Effector CD4-positive, alpha-beta T cell (primary cell): ENCODE measurements at regions not wholly inside any gene's neighbourhood (a gene's known extent, or its start where the extent isn't known, plus 50 kb on each side); places are given as distances from the start of the nearest gene placed in this dataset.

ENCODE experiments used
- DNase-seq: peaks from one replicate; pipeline ENCODE4 v3.0.0-alpha.2; 2020

DNA sequence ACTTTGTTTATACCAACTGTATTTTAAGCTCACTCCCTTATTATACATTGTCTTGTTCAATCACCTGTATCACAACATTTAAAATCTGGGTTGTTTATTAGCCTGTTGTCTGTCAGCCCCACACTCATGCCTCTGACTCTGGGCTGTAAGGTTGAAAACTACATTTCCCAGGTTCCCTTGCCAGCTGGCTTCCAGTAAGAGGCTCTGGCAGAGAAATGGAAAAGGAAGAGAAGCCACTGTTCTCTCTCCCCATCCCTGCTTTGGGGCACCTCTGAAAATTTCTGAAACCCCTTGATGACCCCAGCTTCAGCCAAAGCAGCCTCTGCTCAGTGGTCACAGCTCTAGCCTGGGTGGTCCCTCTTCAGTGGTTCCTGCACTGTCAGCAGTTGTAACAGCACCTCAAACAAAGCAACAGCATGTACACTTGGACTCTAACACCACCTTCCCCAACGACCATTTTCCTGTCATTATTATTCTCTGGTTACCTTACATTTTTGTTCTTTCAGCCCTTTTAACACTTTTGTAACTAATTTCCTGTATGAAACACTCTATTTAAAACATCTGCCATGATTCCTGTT lies 108.9 kb upstream of the LGALSL start:
- no peak for DNase-seq

DNA sequence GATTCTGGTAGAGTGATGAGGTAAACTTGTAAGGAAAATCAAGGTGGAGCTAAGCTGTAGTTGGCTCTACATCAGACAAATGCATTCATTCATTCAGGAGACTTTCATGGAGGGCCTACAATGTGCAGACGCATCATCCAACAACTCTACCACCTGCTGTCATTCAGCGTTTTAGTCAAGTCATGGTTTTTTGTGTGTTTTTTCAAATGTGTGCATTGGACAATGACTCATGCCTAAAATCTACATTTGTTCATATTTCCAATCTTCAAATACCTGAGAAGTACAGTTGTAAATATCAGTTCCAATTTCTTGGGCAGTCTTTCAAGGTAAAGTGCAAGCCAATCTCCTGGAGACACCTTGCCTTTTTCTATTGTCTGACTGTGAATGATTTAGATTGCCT lies 108.0 kb upstream of the LGALSL start:
- no peak for DNase-seq

DNA sequence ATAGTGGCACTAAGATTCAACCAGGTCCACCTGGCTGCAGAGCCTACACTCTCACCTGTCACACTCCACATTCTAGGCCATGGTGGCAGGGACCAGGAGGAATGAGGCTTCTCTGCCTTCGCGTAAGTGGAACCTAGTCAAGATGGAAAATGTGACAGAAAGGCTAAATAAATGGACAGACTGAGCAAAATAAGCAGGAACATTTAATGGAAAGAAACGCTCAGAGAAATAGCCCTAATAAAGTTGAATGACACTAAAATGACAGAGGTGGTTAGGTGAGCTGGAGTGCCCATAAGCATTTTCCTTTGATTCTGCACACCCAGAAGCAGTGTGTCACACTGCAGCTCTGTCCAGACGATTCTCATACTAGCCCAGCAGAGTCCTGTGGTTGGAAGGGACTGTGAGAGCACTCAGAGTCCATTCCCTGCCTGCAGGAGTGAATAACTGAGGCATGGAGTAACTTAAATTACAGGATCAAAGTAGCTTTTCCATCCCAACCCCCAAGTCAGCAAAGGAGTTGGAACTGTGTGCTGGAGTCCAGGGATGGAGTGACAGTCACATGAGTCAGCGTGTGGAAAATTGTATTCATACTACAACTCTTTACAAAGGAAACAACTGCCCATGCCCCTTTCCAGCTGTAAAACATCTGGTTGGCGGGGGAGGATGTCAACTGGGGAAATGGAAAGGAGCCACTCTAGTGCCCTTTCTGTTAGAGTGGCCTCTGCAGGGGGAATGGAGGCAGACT lies 105.4 kb upstream of the LGALSL start:
- DNase-seq = no peak

DNA sequence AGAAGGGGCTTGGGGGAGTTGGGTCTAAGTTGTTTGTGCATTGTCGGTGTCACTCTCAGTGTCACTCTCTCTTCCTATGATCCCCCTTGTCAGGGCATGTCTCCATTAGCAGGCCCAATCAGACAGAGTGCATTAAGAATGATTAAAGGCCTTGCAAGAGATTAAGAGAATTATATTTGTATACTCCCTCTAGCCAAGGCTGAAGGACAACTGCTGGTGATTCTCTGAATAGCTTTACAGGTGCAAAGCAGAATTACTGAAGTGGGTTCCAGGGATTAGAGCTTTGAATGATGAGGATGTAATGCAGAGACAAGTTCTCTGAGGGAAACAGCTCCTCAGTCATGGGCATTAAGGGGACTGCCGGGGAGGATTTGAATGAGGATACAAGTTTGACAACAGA lies 104.8 kb upstream of the LGALSL start:
- no peak for DNase-seq

DNA sequence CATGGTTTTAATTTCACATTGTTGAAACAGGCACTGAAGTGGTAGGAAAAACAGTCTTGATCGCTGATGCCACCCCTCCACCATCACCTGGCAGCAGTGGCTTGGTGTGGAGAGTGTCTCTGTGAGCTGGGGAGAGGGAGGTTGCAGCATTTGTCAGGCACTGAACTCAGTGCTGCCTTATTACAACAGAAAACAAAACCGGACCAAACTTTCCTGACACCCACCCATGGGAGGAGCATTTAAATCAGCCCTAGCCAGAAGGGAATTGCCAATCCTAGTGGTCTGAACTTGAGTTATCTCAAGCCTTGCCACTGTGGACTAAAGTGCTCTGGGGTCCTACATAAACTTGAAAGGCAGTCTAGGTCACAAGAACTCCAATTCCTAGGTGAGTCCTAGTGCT lies 103.0 kb upstream of the LGALSL start:
- no peak for DNase-seq

DNA sequence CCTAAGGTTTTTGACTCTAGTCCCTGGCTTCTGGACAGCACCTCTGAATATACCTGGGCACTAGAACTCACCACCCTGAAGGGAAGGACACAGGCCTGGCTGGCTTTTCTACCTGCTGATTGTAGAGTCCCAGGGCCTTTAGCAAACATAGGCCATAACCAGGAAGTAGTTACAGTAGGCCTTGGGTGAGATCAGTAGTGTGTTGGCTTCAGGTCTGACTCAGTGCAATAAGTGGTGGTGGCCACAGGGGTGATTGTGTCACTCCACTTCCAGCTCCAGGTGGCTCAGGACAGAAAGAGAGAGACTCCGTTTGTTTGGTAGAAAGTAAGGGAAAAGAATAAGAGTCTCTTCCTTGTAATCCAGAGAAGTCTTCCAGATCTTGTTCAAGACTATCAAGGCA lies 101.7 kb upstream of the LGALSL start:
- DNase-seq = no peak

DNA sequence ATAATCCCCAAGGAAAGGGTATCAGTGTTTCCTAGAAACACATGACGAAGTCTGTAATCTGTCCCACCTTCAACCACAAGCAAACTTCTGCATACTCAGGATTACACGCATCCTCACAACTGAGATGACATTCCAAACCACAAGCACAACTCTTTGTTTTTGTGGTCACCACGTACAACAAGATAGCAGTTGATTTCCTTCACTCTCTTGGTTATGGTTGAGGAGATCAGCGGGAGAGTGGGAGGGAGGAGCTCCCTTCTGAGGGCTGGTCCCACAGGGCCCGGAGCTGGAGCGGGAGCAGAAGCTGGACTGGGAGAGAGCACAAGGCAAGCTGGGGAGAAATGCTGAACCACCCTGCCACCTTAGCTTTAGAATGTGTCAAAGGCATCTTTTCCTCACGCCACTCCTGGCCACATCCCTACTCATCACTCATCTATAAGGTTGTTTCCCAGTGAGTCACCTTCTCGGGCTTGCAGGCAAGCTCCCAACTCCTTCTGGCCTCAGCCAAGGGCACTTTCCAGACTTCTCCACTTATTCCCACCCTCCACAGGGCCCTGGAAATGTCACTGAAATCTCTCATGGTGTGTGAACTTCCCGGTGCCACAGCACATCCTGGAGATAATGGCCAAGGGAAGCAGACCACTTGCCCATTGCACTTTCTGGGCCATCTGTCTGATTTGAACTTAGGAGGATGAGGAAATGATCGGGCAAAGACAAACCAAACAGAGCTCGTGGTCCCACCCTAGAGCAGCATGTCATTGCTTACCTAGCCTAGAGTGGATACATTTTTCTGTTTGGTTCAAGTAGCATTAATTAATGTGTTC lies 98.9 kb upstream of the LGALSL start:
- no peak for DNase-seq

DNA sequence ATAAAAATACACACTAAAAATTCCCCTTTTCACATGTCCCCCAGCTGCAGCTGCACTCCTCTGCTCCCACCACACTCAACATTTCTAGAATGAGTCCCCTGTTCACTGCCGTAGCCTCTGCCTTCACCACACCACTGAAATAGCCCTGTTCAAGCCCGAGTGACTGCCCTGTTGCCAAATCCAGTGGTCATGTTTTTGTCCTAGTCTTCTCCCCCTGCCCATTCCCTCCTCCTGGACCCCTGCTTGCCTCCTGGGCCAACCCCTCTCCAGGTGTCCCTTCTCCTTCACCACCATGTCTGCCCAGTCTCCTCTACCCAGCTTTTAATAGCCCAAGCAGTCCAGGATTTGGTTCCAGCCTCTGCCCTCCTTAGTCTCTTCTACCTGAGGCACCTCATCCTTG lies 97.1 kb upstream of the LGALSL start:
- no peak for DNase-seq

DNA sequence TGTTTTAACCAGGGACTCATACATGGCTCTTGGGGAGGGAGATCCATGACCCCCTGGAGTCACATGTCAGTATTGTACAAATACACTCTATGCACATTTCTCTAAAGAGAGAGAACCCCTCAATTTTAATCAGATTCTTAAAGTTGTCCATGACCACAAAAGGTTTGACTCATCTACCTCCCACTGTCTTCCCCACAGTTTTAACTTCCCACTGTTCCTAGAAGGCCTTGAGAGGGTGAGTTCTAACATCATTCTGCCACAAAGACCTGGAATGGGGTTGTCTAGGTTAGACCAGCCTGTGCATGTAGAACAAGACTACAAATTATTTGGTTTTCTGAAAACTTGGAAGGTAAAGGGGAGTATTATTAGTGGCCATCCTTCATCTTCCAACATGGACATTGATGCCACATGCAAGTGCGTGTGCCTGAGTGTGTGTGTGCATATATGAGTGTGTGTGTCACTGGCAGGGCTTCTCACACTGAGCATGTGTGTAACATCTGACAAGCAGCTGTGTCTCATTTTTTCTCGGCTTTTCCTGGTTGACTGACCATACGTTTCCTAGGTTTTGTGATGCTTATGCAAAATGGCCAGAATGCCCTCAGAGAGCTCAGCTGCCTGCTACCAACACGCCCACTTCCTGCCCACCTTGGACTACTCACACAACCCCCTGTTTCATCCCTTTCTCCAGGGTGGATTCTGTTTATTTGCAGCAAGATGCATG lies 94.6 kb upstream of the LGALSL start:
- DNase-seq = no peak

DNA sequence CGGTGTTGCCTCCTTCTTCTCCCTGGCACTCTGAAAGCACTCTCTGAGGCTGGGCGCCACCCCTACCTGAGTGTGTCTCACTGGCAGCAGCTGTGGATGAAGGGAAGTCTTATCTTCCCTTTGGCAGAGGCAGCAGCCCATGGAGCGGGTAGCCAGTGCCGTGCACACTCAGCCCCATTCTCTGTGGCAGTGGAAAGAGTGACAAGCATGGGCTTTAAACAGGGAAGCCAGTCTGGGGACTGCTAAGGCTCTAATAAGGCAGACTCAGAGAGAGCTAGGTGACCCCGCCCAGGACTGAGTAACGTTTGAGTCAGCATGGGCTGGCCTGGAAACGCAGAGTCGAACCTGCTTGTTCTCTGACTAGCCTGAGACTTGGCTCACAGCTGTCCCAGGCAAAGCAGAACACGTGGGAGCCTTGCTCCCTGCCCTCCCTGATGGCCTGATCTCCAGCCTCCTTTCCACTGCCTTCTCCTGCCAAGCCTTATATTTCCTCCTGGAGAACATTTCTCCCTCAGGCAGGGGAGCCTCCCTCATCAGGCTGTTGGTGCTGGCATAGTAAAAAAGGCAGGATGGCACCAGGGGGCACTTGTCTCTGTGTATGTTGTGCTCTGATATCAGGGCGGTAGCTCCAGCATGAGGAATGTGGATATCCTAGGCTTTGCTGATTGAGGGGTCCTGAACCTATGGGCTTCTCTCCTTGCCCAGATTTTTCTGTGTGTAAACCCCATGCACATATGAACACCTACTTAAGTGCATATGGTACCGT lies 93.9 kb upstream of the LGALSL start:
- DNase-seq = no peak

DNA sequence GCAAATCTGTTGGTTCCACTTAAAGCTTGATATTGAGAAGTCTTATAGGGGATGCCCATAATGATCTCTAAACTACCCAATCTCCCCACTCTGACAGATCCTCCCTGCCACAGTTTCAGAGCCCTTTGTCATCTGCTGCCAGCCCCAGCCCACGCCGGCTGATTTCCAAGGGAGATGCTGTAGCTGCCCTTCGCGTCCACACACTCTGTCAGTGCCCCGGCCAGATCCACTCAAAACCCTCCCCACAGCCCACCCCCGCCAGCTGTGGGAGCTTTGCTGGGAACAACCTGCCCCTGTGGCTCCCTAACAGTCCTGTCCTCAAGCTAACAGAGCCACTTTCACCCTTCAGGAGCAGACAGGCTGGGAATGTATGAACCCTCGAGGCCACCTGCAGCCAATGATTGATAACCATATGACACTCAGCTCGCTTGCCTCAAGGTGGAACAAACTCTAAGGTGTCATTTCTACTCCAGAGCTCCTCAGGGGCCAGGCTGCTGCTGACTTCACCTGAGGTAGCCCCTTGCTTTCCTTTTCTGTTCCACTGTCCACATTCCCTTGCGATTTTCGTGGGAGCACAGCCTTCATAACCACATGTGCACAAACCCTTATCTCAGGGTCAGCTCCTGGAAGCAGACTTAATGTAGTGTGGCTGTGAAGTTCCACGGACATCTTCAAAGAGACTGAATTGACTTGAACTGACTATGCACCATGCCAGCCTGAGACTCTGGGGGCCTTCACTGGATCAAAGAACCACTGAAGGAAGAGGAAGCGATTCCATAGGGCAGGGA lies 92.6 kb upstream of the LGALSL start:
- DNase-seq = no peak

DNA sequence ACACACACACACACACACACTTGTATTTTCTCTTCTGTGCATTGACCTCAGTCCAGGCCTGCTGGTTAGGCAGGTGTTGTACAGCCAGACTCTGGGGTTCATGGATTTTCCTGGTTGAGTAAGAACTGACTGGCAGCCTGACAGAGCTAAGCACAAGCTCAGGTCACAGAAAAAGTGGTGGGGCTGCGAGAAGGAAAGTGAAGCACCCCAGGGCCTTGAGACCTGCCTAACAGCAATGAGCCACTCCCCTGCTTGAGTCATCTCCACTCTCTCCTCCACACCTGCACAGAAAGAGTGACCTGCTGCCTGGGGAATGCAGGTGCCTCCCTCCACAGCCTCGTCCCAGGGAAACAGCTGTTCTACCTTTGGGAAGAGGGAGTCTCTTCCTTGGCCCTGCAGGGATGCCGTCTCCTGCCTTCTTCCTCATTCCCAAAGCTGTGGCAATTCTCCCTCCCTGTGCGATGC lies 91.4 kb upstream of the LGALSL start:
- DNase-seq = no peak

DNA sequence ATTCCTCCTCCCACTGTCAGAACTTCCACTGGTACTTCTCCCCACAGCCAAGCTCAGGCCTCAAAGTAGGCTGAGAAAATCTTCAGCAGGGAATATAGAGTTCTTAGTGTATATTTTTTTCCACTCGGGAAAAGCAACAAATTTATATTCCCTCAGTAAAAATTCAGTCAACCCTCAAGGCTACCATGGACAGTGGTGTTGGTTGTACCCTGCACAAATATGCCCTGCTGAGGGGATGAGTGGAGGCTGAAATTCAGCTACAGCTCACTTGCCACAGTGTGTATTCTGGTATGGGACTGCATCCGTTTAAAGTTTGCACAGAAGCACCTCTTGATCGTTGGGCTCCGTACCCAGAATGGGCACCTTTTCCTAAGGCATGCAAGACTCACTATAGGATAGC lies 90.8 kb upstream of the LGALSL start:
- no peak for DNase-seq

DNA sequence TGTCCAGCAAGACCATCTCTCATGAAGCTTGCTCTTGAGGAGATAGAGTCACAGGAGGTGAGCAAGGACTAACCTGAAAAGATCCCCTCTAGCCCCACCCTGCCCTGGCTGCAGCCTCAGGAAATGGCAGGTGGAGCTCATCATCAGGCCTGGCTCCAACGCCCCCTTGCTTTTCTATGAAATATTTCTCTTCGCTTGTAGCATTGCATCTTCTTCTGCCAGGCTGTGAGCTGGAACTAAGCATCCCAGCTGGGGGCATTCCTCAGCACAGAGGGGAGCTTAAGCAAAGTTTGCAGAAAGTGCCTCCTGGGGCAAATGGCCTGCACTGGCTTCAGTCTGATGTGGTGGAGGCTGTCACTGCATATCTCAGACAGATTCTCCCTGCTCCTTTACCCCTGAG lies 90.1 kb upstream of the LGALSL start:
- DNase-seq = no peak

DNA sequence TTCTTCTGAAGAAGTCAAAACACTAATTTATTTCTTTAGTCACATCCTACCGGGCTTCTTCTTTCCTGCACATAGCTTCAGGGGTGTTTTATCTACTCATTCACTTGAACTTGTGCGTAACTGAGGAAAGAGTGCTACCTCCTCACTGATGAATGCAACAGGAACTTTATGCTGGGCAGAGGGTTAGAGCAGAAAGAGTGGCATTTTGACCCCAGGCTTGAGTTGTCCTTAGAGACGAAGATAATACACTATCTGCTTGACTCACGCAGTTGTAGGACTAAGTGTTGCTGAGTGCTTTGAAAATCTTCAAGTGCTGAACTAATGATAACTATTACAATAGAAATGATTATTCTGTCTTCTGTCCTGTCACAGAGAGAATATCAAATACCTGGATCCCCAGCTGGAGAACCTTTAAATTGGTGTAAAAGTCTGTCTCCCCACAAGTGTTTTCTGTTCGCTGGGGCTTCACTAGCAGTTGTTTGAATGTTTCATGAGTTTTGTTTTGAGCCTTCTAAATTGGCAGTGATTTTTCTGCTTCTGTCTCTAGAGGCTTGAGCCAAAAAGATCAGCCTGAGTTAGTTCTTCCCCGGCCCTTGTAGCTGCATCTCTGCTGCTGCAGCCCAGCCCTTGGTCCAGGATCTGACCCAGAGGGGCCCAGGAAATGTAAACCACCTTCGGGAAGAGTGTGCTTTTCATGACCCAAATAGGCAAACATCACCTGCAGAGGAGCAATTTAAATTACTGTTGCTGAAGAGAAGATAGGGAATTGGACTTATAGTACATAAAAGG lies 86.3 kb upstream of the LGALSL start:
- no peak for DNase-seq

DNA sequence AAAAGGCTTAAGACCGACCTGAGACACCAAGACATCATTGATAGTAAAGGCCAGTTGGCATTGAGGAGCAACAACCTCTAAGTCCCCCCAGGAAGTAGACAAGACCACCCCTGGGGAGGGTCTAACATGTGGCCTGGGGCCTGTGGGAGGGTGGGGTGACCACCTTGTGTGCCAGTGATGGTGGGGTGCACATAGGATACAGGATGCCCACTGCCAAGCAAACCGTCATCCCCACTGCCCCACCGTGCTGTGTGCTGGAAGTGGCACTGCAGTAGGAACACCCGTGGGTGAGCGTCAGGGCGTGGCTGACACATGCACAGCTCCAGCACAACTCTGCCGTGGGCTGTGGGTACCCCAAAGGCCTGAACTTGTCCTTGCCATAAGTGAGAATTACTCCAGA lies 84.3 kb upstream of the LGALSL start:
- DNase-seq = no peak

DNA sequence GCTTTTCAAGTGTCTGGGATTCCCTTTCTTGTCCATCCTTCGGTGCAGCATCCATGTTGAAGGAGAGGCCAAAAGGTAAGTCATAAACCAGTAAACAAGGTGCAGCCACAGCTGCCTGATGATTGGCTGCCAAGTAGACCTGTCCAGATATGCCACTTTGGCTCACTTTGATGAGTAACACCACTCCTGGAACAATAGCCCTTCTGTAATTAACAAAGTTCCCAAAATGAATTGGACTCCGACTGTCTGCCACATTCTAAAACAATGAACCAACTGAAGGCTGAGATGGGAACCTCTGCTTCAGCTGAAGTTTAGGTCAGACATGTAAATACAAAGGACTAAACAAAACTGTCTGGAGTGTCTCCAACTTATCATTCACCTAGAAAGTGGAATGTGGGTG lies 82.2 kb upstream of the LGALSL start:
- DNase-seq = no peak

DNA sequence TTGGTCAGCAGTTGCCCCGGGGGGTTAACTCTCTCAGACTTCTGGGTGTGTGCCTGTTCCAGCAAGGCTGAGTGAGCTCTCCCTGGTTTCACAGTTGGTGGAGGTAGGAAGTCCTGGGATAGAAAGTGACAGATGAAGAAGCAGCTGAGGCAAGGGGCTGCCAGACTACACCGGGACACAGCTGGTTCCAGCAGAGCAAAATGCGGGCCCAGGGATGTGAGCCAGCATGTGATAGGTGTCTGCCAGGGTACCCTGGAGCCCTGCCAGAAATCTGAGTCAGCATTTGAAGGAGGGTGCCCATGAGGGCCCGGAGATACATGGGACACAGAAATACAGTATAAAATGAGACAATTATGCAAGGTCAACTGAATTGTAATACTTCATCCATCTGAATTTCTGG lies 79.3 kb upstream of the LGALSL start:
- DNase-seq = no peak

DNA sequence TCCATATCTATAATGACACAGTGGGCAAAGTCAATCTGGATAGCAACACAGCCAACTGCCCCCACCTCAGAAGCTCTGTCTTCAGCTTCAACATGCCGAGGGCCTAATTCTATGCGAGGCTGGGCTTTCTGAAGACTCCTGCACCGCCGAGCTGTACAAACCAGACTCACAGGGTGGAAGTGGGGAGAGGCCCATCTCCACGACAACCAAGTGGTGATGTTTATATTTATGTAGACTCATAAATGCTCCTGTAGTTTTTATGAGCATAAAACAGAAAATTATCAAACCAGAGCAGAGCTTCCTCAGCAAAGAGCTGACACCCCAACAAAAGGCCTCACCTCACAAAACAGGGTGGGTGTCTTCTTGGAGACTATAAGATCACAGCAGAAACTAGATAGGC lies 77.0 kb upstream of the LGALSL start:
- no peak for DNase-seq

DNA sequence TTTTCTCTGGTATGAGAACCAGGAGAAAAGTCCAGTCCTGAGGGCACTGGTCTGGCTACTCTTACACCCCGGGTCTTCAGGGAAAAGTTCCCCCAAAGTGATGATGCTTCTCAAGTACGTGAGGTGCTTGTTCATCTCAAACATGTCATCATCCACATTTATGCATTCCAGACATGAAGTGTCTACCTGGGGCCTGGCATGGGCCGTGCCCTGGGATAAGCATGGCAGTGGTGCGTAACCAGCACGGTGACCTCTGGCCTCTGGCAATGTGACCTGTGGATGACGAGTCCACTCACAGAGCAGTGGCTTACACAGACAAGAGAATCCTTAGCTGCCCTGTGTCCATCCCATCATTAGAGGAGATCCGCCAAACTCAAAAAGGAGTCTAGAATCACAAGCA lies 74.8 kb upstream of the LGALSL start:
- DNase-seq = no peak
